Endodermal cell (in vitro differentiated cells): ENCODE measurements at regions not wholly inside any gene's neighbourhood (a gene's known extent, or its start where the extent isn't known, plus 50 kb on each side); places are given as distances from the start of the nearest gene placed in this dataset.

Experiments
- DNase-seq: peaks from one replicate; pipeline ENCODE4 v3.0.0-alpha.2; 2017
- H3K27ac ChIP-seq: 2 replicates; pipeline ENCODE4 v1.5.1; 2013; ENCODE audit warnings: mild to moderate bottlenecking, low read depth, low read length, moderate library complexity
- H3K27me3 ChIP-seq: 2 replicates; pipeline ENCODE4 v1.6.1; 2013; ENCODE audit warnings: mild to moderate bottlenecking, low read length, moderate library complexity; ENCODE audit not compliant: insufficient read depth, control insufficient read depth, poor library complexity, severe bottlenecking
- H3K36me3 ChIP-seq: 2 replicates; pipeline ENCODE4 v1.7.0; 2013; ENCODE audit warnings: mild to moderate bottlenecking, low read length, moderate library complexity; ENCODE audit not compliant: control insufficient read depth, insufficient read depth
- H3K4me1 ChIP-seq: one replicate; pipeline ENCODE4 v1.7.0; 2013; ENCODE audit warnings: low read length; ENCODE audit not compliant: control insufficient read depth, insufficient read depth
- H3K4me3 ChIP-seq: 2 replicates; pipeline ENCODE4 v1.5.1; 2013; ENCODE audit warnings: mild to moderate bottlenecking, low read length, moderate library complexity
- H3K9ac ChIP-seq: 2 replicates; pipeline ENCODE4 v1.6.1; 2013; ENCODE audit warnings: mild to moderate bottlenecking, low read length, moderate library complexity; ENCODE audit not compliant: poor library complexity, severe bottlenecking; ENCODE audit errors: extremely low read depth
- H3K9me3 ChIP-seq: 2 replicates; pipeline ENCODE4 v1.6.1; 2013; ENCODE audit warnings: mild to moderate bottlenecking, low read length, moderate library complexity; ENCODE audit not compliant: control insufficient read depth
- H3K27ac Mint-ChIP-seq: 2 replicates; pipeline ENCODE4 v1.8.0; 2020; ENCODE audit warnings: mixed read lengths
- H3K27me3 Mint-ChIP-seq: 2 replicates; pipeline ENCODE4 v1.8.0; 2021; ENCODE audit warnings: mild to moderate bottlenecking, mixed read lengths; ENCODE audit not compliant: insufficient read depth
- H3K36me3 Mint-ChIP-seq: 2 replicates; pipeline ENCODE4 v1.8.0; 2020; ENCODE audit warnings: low read depth, mixed read lengths
- H3K4me1 Mint-ChIP-seq: 2 replicates; pipeline ENCODE4 v1.8.0; 2020; ENCODE audit warnings: mixed read lengths
- H3K4me3 Mint-ChIP-seq: 2 replicates; pipeline ENCODE4 v1.8.0; 2020; ENCODE audit warnings: mild to moderate bottlenecking, moderate library complexity, mixed read lengths
- H3K9me3 Mint-ChIP-seq: 2 replicates; pipeline ENCODE4 v1.8.0; 2020; ENCODE audit warnings: mild to moderate bottlenecking, mixed read lengths
- CTCF ChIP-seq: fragments of 200-600 bp; sonication (generic); conservative IDR thresholded peaks from 2 replicates; pipeline ENCODE4 v1.5.0; 2021; ENCODE audit warnings: antibody characterized with exemption, mild to moderate bottlenecking
- WGBS, 2 experiments: methylation state at CpG; one replicate each; pipeline versions ENCODE4 v1.1.5 to v1.1.7; 2013; ENCODE audit warnings: missing lambda C conversion rate in 2 of 2, mixed read lengths in 1 of 2; ENCODE audit not compliant: insufficient coverage in 1 of 2, insufficient read length in 1 of 2; 5-methylcytosine and 5-hydroxymethylcytosine counted together

DNA sequence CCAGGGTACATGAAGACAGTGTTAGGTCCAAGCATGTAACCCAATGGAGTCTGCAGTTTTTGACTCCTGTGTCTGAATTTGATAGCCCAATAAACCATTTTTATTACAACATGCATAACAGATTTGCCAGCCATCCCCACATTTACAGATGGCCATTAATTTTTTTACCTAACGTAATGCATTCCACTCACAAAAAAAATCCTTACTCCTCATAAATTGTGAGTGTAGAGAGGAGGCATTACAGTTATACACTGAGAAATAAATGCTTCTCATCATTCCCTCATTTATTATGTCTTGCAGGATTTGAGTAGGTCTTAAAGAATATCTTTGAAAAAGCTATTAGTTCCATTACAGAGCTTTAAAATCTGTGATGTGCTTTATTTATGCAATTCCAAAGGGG is 193.8 kb downstream of the CMPK2 start:
- Mint-ChIP-seq H3K4me3 (no peak overlapping the region), H3K9me3 (no peaks in the 10 kb centered on the region), H3K4me1 (no peaks in the 10 kb centered on the region), H3K27ac (no peak overlapping the region), H3K27me3 (no peaks in the 10 kb centered on the region), H3K36me3 (no peaks in the 10 kb centered on the region)
- Histone ChIP-seq H3K27me3 (no peaks in the 10 kb centered on the region), H3K4me1 (no peaks in the 10 kb centered on the region), H3K27ac (no peak overlapping the region), H3K9me3 (no peaks in the 10 kb centered on the region), H3K4me3 (no peak overlapping the region), H3K9ac (no peak overlapping the region), H3K36me3 (no peaks in the 10 kb centered on the region)
- DNase-seq: no peak
- TF ChIP-seq CTCF: no peak
- 91% methylated on average over 1 of the region's 1 CpG; no CpG with 5 or more reads in 1 of the 2 experiments for WGBS, 2 experiments

DNA sequence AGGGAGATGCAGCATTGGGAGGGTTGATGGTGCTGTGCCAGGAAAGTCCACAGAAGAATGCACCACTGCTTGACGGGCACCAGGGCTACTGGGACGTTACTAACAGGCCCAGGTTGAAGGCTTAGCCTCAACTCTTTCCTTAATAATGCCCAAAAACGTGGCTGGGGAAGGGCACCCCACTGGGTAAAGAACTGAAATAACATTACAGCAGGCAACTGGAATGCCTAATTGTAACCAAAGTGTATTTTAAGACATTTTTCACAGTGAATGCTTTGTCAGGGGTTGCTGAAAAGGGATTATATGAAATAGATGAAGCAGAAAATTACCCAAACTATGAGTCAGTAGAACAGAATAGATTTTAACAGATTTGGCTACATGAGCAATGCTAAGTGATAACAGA is 191.3 kb downstream of the CMPK2 start:
- H3K36me3 Mint-ChIP-seq: no peaks in the 10 kb centered on the region
- Histone ChIP-seq H3K27ac (no peak overlapping the region), H3K36me3 (no peaks in the 10 kb centered on the region), H3K9me3 (no peaks in the 10 kb centered on the region), H3K9ac (no peak overlapping the region), H3K27me3 (no peaks in the 10 kb centered on the region), H3K4me1 (no peaks in the 10 kb centered on the region), H3K4me3 (no peak overlapping the region)
- 80 to 83% methylated on average over 2 to 3 of the region's 3 CpGs for WGBS, 2 experiments
- no peak for DNase-seq
- peaks cover under 1% of the 10 kb centered on the region for H3K4me1 Mint-ChIP-seq
- H3K9me3 Mint-ChIP-seq: no peaks in the 10 kb centered on the region
- TF ChIP-seq CTCF: no peak
- no peaks in the 10 kb centered on the region for H3K27me3 Mint-ChIP-seq
- no peak overlapping the region for H3K27ac Mint-ChIP-seq
- H3K4me3 Mint-ChIP-seq: no peak overlapping the region

- no peaks in the 10 kb centered on the region for H3K27me3 ChIP-seq
- H3K4me1 ChIP-seq: peaks cover 4% of the 10 kb centered on the region
- no peak overlapping the region for H3K4me3 ChIP-seq
- H3K36me3 ChIP-seq: no peaks in the 10 kb centered on the region
- no peak for DNase-seq
- Mint-ChIP-seq H3K27me3 (no peaks in the 10 kb centered on the region), H3K4me3 (no peak overlapping the region), H3K27ac (no peak overlapping the region), H3K9me3 (no peaks in the 10 kb centered on the region), H3K4me1 (peaks cover 3% of the 10 kb centered on the region), H3K36me3 (no peaks in the 10 kb centered on the region)
- no peak overlapping the region for H3K9ac ChIP-seq
- H3K9me3 ChIP-seq: no peaks in the 10 kb centered on the region
- TF ChIP-seq CTCF: no peak
- no peak overlapping the region for H3K27ac ChIP-seq
- 92 to 94% methylated on average over 4 to 5 of the region's 5 CpGs for WGBS, 2 experiments
Observed at GRCh38 chr2:6675791-6676190, 189.9 kb downstream of the CMPK2 start.
